ENCODE measurements at regions not wholly inside any gene's neighbourhood (a gene's known extent, or its start where the extent isn't known, plus 50 kb on each side); places are given as distances from the start of the nearest gene placed in this dataset.

- peaks cover 0 to 20% (median 10%) of the 10 kb centered on the region in 4 donors for H3K4me1 ChIP-seq
- H3K9me3 ChIP-seq, result no peaks in the 10 kb centered on the region
- H3K36me3 ChIP-seq, result no peaks in the 10 kb centered on the region
- peak in 2 of 4 donors; percentile 13 to 40 for ATAC-seq
- no peaks in the 10 kb centered on the region for H3K27me3 ChIP-seq
- WGBS (ENCODE audit: insufficient coverage, low coverage, low lambda C conversion rate, missing lambda C conversion rate), result 25% methylated on average over 4 of the region's 4 CpGs
- no peak for TF ChIP-seq POLR2A (IDR thresholded peaks at IDR 0.05)
- TF ChIP-seq CTCF (IDR thresholded peaks at IDR 0.05), result no peak
- H3K4me3 ChIP-seq, result no peak overlapping the region
- intact Hi-C loops (cut with DNase I), result loop anchor here (5.0 to 10.0 kb wide), 3 partner anchors 62 to 350 kb away; partner anchors contain the start of gene KLF3 (in 1 of the 2)
- peak in 1 of 3 donors; percentile 30 for DNase-seq
- H3K27ac ChIP-seq, result no peak overlapping the region
Observed at GRCh38 chr4:38322714-38323113, 341.3 kb upstream of the KLF3 start.

DNA sequence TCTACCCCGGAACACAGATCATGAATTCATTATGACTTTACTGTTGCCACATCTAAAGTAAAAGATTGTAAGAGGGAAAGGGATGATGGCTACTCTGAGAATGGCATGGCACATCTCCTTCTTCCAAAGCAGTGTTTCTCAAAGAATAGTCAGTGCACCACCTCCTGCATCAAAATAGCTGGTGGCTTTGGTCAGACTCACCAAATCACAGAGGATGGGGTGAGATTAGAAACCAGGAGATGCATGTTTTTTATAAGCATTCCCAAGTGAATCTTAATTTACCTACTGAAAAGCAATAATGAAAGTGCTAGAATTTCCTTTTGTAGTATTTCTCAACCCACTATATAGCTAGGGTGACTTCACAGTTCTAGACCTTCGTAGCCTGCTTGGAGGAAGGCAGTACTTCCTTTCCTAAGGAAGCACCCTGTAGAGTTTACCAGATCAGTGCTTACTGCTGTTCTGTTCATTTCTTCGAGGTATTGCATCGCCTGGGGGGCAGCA is 340.8 kb upstream of the KLF3 start:
- no peak for TF ChIP-seq POLR2A (IDR thresholded peaks at IDR 0.05)
- TF ChIP-seq CTCF (IDR thresholded peaks at IDR 0.05), result no peak
- peaks cover 0 to 19% (median 10%) of the 10 kb centered on the region in 4 donors for H3K4me1 ChIP-seq
- H3K27me3 ChIP-seq, result no peaks in the 10 kb centered on the region
- no peaks in the 10 kb centered on the region for H3K36me3 ChIP-seq
- DNase-seq (no peak), ATAC-seq (no peak)
- intact Hi-C loops (cut with DNase I), result loop anchor here (5.0 to 10.0 kb wide), 3 partner anchors 62 to 349 kb away; partner anchors contain the start of gene KLF3 (in 1 of the 2)
- no peak overlapping the region for H3K27ac ChIP-seq
- H3K9me3 ChIP-seq, result no peaks in the 10 kb centered on the region
- H3K4me3 ChIP-seq, result no peak overlapping the region
- 45% methylated on average over 4 of the region's 4 CpGs for WGBS (ENCODE audit: insufficient coverage, low coverage, low lambda C conversion rate, missing lambda C conversion rate)

GRCh38 chr4:38324861-38325628 is 339.0 kb upstream of the KLF3 start:
- H3K27ac ChIP-seq, result no peak overlapping the region
- no peaks in the 10 kb centered on the region for H3K27me3 ChIP-seq
- no peak for DNase-seq
- H3K36me3 ChIP-seq, result no peaks in the 10 kb centered on the region
- intact Hi-C loops (cut with DNase I), result loop anchor here (5.0 to 10.0 kb wide), 3 partner anchors 60 to 347 kb away; partner anchors contain the start of gene KLF3 (in 1 of the 2)
- peaks cover 0 to 10% (median 3%) of the 10 kb centered on the region in 4 donors for H3K4me1 ChIP-seq
- ATAC-seq, result no peak
- no peak overlapping the region for H3K4me3 ChIP-seq
- 86% methylated on average over 1 of the region's 31 CpGs for WGBS (ENCODE audit: insufficient coverage, low coverage, low lambda C conversion rate, missing lambda C conversion rate)
- no peaks in the 10 kb centered on the region for H3K9me3 ChIP-seq
- TF ChIP-seq POLR2A (IDR thresholded peaks at IDR 0.05) (no peak), CTCF (IDR thresholded peaks at IDR 0.05) (no peak)

GRCh38 chr4:38325629-38325913 is 338.4 kb upstream of the KLF3 start:
- ATAC-seq (no peak), DNase-seq (no peak)
- Histone ChIP-seq H3K27me3 (no peaks in the 10 kb centered on the region), H3K4me3 (no peak overlapping the region), H3K27ac (no peak overlapping the region), H3K36me3 (no peaks in the 10 kb centered on the region), H3K4me1 (peaks cover 0 to 5% (median under 1%) of the 10 kb centered on the region in 4 donors), H3K9me3 (no peaks in the 10 kb centered on the region)
- no peak for TF ChIP-seq CTCF (IDR thresholded peaks at IDR 0.05)
- no peak for TF ChIP-seq POLR2A (IDR thresholded peaks at IDR 0.05)
- WGBS (ENCODE audit: insufficient coverage, low coverage, low lambda C conversion rate, missing lambda C conversion rate), result 57% methylated on average over 2 of the region's 2 CpGs
- intact Hi-C loops (cut with DNase I), result loop anchor here in 1 of 2 donors (10.0 kb wide), 2 partner anchors 59 to 339 kb away; partner anchors contain the start of gene KLF3

Measured in right lobe of liver (tissue), 6 donors.